ENCODE measurements at regions not wholly inside any gene's neighbourhood (a gene's known extent, or its start where the extent isn't known, plus 50 kb on each side); places are given as distances from the start of the nearest gene placed in this dataset.

GRCh38 chr4:145340071-145340675 lies 141.5 kb upstream of the SMAD1 start:
- DNase-seq (ENCODE audit: low spot score) = no peak
- TF ChIP-seq CTCF (IDR thresholded peaks at IDR 0.05; ENCODE audit: borderline replicate concordance, control extremely low read depth, extremely low read depth, insufficient read depth, missing control alignments) = no peak
- in situ Hi-C loops (cut with MboI; ENCODE audit: low sequenced_read_pairs, unreplicated experiment) = no loop called here

- no peak for DNase-seq (ENCODE audit: low spot score)
- no peak for TF ChIP-seq CTCF (IDR thresholded peaks at IDR 0.05; ENCODE audit: borderline replicate concordance, control extremely low read depth, extremely low read depth, insufficient read depth, missing control alignments)
- in situ Hi-C loops (cut with MboI; ENCODE audit: low sequenced_read_pairs, unreplicated experiment) = no loop called here
Measured at GRCh38 chr4:145339075-145339725, 142.5 kb upstream of the SMAD1 start.

DNA sequence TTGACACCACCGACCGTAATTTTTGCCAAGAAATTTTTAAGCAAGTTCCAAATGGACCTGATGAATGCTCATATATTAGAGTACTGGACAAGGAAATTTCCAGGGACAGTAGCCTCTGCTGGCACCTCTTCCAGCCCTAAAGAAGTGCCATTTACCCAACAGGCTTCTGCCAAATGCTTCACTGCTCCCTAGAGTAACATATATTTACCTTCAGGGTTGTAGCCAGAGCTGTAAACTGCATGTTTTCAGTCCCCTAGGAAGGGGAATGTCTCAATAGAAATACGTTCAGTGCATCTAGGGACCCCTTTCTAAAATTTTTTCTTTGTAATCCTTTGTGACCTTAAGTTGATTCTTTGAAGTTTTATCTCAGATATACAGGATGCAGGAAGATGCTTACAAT lies 143.1 kb upstream of the SMAD1 start:
- in situ Hi-C loops (cut with MboI; ENCODE audit: low sequenced_read_pairs, unreplicated experiment) = no loop called here
- TF ChIP-seq CTCF (IDR thresholded peaks at IDR 0.05; ENCODE audit: borderline replicate concordance, control extremely low read depth, extremely low read depth, insufficient read depth, missing control alignments) = no peak

GRCh38 chr4:145337391-145337790 lies 144.3 kb upstream of the SMAD1 start:
- in situ Hi-C loops (cut with MboI; ENCODE audit: low sequenced_read_pairs, unreplicated experiment) = no loop called here
- no peak for TF ChIP-seq CTCF (IDR thresholded peaks at IDR 0.05; ENCODE audit: borderline replicate concordance, control extremely low read depth, extremely low read depth, insufficient read depth, missing control alignments)
- no peak for DNase-seq (ENCODE audit: low spot score)

More for the DNA sequence above, 143.1 kb upstream of the SMAD1 start:
- DNase-seq (ENCODE audit: low spot score) = no peak

DNA sequence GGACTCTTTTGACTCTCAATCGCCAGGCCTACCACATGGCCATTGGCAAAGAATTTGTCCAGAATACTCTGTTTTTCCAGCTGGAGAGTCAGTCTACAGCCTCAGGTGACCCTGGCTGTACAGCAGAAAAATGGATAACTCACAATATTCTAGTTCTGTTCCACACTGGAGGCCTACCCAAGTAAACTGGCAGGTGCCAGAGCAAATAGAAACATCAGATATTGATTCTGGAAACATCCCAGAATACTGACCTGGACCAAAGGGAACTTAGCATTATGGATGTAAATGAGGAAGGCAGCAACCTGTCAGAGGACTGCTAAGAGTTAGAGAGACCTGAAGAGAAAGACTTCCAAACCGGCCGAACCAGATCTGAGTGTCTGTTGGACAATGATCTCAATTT lies 147.9 kb upstream of the SMAD1 start:
- in situ Hi-C loops (cut with MboI; ENCODE audit: low sequenced_read_pairs, unreplicated experiment) = no loop called here
- no peak for TF ChIP-seq CTCF (IDR thresholded peaks at IDR 0.05; ENCODE audit: borderline replicate concordance, control extremely low read depth, extremely low read depth, insufficient read depth, missing control alignments)
- DNase-seq (ENCODE audit: low spot score) = no peak

DNA sequence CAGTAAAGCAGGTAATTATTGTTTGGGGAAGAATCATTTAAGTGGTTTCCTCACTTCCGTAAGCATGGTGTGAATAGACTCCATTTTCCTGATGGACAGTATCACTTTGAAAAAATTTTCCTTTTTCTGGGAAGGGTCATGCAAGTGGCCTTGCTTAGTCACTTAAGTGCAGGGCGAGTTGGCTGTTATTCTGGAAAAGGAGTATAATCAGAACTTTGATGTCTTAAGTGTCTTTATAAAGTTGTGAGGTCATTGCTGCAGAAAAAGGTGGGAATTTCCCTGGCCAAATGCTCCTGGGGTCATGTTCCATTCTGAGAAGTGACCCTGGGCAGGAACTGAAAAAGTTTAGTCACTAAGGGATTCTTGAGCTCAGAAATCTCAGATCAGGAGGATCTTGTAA lies 146.1 kb upstream of the OTUD4 start:
- in situ Hi-C loops (cut with MboI; ENCODE audit: low sequenced_read_pairs, unreplicated experiment) = no loop called here
- no peak for DNase-seq (ENCODE audit: low spot score)
- TF ChIP-seq CTCF (IDR thresholded peaks at IDR 0.05; ENCODE audit: borderline replicate concordance, control extremely low read depth, extremely low read depth, insufficient read depth, missing control alignments) = no peak
